Nephron (organoid): ENCODE measurements at regions not wholly inside any gene's neighbourhood (a gene's known extent, or its start where the extent isn't known, plus 50 kb on each side); places are given as distances from the start of the nearest gene placed in this dataset.

Source experiments
- H3K27ac Mint-ChIP-seq, 3 experiments: 2 replicates each; pipeline ENCODE4 v1.8.0; 2020; ENCODE audit warnings: mixed read lengths in 3 of 3, mild to moderate bottlenecking in 2 of 3, moderate library complexity in 1 of 3
- H3K27me3 Mint-ChIP-seq: 2 replicates; pipeline ENCODE4 v1.8.0; 2021; ENCODE audit warnings: low read depth, mild to moderate bottlenecking, moderate library complexity, mixed read lengths
- H3K36me3 Mint-ChIP-seq: 2 replicates; pipeline ENCODE4 v1.8.0; 2020; ENCODE audit warnings: low read depth, mixed read lengths
- H3K4me1 Mint-ChIP-seq: 2 replicates; pipeline ENCODE4 v1.8.0; 2020; ENCODE audit warnings: mixed read lengths
- H3K4me3 Mint-ChIP-seq, 3 experiments: 2 replicates each; pipeline ENCODE4 v1.8.0; 2020; ENCODE audit warnings: mild to moderate bottlenecking in 3 of 3, mixed read lengths in 3 of 3, moderate library complexity in 2 of 3
- H3K9me3 Mint-ChIP-seq: 2 replicates; pipeline ENCODE4 v1.8.0; 2020; ENCODE audit warnings: mixed read lengths
- CTCF ChIP-seq, 3 experiments: fragments of 200-600 bp; sonication (generic); IDR thresholded peaks; one replicate each; pipeline ENCODE4 v1.5.0; 2021; ENCODE audit warnings: antibody characterized with exemption in 3 of 3; ENCODE audit not compliant: unreplicated experiment in 3 of 3

- Mint-ChIP-seq H3K27ac (no peak overlapping the region), H3K4me1 (peaks cover 5% of the 10 kb centered on the region)
Measured at GRCh38 chr3:132916096-132916495, 122.1 kb upstream of the TMEM108 start.

DNA sequence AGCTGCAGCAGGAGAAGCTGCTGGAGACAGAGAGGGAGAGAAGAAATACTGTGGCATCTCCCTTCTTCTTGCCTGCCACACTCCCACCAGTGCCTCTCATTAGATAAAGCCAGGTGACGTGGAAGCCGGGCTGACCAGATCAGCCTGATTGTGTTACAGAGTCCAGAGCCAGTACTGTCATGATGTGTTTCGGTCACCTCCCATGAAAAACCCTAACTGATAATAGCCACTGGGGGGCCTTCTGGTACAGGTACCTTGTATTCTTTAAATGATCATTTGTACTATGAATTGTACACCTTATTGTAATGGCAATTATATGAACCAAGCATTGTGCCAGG is 125.8 kb upstream of the TMEM108 start:
- Mint-ChIP-seq H3K4me3 (no peak overlapping the region), H3K4me1 (peaks cover 5% of the 10 kb centered on the region), H3K27me3 (no peaks in the 10 kb centered on the region), H3K9me3 (peaks cover 17% of the 10 kb centered on the region), H3K27ac (no peak overlapping the region), H3K36me3 (no peaks in the 10 kb centered on the region)
- no peak for TF ChIP-seq CTCF (IDR thresholded peaks at IDR 0.05; ENCODE audit: unreplicated experiment in 3 of 3)

More at GRCh38 chr3:132916096-132916495, 122.1 kb upstream of the TMEM108 start:
- Mint-ChIP-seq H3K27me3 (no peaks in the 10 kb centered on the region), H3K36me3 (no peaks in the 10 kb centered on the region), H3K4me3 (no peak overlapping the region), H3K9me3 (peaks cover 17% of the 10 kb centered on the region)
- no peak for TF ChIP-seq CTCF (IDR thresholded peaks at IDR 0.05; ENCODE audit: unreplicated experiment in 3 of 3)

GRCh38 chr3:132911741-132912415 is 126.3 kb upstream of the TMEM108 start:
- no peak for TF ChIP-seq CTCF (IDR thresholded peaks at IDR 0.05; ENCODE audit: unreplicated experiment in 3 of 3)
- Mint-ChIP-seq H3K27me3 (no peaks in the 10 kb centered on the region), H3K36me3 (no peaks in the 10 kb centered on the region), H3K4me3 (no peak overlapping the region), H3K27ac (no peak overlapping the region), H3K4me1 (peaks cover 5% of the 10 kb centered on the region), H3K9me3 (peaks cover 16% of the 10 kb centered on the region)

GRCh38 chr3:132907293-132907692 is 130.9 kb upstream of the TMEM108 start:
- no peaks in the 10 kb centered on the region for H3K27me3 Mint-ChIP-seq
- H3K9me3 Mint-ChIP-seq = peaks cover 4% of the 10 kb centered on the region
- H3K36me3 Mint-ChIP-seq = no peaks in the 10 kb centered on the region
- no peak overlapping the region for H3K27ac Mint-ChIP-seq
- no peak overlapping the region for H3K4me3 Mint-ChIP-seq
- H3K4me1 Mint-ChIP-seq = peaks cover 5% of the 10 kb centered on the region
- TF ChIP-seq CTCF (IDR thresholded peaks at IDR 0.05; ENCODE audit: unreplicated experiment in 3 of 3) = no peak

- Mint-ChIP-seq H3K4me1 (no peaks in the 10 kb centered on the region), H3K27ac (no peak overlapping the region), H3K9me3 (no peaks in the 10 kb centered on the region), H3K4me3 (no peak overlapping the region), H3K36me3 (no peaks in the 10 kb centered on the region), H3K27me3 (no peaks in the 10 kb centered on the region)
- TF ChIP-seq CTCF (IDR thresholded peaks at IDR 0.05; ENCODE audit: unreplicated experiment in 3 of 3) = no peak
Measured at GRCh38 chr3:132900481-132900880, 137.7 kb upstream of the TMEM108 start.

GRCh38 chr3:132898141-132898540 is 140.1 kb upstream of the TMEM108 start:
- Mint-ChIP-seq H3K27ac (no peak overlapping the region), H3K36me3 (no peaks in the 10 kb centered on the region), H3K27me3 (no peaks in the 10 kb centered on the region), H3K9me3 (no peaks in the 10 kb centered on the region), H3K4me1 (no peaks in the 10 kb centered on the region), H3K4me3 (no peak overlapping the region)
- TF ChIP-seq CTCF (IDR thresholded peaks at IDR 0.05; ENCODE audit: unreplicated experiment in 3 of 3) = no peak
